Left renal cortex interstitium (tissue), 4 donors: ENCODE measurements at regions not wholly inside any gene's neighbourhood (a gene's known extent, or its start where the extent isn't known, plus 50 kb on each side); places are given as distances from the start of the nearest gene placed in this dataset.
A peak's percentile ranks its signal among the peaks of the same experiment; 100 is the strongest.
"Not testable (repeated sequence)": the region's sequence is repeated elsewhere in the genome, so short reads cannot be mapped to it uniquely, and the experiment has no call there.

Experiments used
- DNase-seq, 4 donors: peaks; one replicate each; pipeline ENCODE4 v3.0.0-alpha.2; 2013; ENCODE audit warnings: low read depth in 4 of 4, low spot score in 2 of 4, missing footprints in 1 of 4

DNA sequence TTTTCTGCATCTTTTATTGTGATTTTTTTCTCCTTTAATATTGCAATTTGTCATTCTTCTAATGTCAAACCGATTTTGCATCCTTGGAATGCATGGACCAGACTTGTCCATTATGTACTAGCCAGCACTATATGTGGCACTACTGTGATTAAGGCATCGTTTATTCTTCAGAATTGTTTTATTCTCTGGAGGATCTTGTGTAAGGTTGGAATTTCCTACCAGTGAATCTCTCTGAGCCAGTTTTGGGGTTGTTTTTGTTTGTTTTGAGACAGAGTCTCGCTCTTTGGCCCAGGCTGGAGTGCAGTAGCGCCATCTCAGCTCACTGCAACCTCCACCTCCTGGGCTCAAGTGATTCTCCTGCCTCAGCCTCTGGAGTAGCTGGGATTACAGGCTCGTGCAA lies 58.5 kb downstream of the IGLL5 start:
- no peak for DNase-seq

DNA sequence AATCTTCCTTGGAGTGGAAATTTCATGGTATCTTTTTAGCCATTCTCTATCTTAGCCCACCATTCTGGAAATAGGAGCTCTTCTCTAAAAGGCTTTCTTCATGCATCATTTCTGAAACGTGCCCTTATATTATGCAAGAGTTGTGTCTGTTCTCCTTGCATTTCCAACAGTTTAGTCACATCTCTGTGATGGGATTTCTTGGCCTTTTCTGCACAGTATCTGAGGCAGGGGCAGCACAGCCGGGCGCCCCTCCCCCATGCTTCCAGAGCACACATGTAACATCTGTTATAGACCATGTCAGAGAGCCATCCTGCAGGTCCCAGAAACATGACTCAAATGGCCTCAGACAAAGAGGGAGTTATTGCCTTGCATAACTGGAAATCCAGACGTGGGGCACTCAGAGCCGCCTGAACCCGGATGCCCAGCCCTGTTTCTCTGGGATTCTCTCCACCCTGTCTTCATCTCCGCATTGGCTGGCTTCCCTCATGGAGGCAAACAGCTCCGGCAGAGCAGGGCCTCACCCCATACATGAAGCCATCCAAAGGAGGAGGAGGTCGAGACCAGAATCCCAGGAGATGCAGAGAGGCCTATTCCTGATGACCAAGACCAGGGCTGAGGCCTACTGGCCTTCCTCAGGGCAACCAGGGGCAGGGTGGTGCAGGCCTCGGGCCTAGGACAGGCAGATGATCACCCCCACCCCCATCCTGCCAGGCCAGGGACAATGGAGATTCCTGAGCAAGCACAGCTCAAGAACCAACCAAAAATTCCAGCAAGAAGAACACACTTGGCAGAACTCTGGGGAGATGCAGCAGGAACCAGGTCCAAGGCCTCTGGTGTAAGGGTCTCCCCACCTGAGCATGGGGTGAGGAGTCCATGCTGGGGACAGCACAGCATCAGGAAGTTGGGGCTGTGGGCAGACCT lies 61.3 kb downstream of the IGLL5 start:
- no peak for DNase-seq

DNA sequence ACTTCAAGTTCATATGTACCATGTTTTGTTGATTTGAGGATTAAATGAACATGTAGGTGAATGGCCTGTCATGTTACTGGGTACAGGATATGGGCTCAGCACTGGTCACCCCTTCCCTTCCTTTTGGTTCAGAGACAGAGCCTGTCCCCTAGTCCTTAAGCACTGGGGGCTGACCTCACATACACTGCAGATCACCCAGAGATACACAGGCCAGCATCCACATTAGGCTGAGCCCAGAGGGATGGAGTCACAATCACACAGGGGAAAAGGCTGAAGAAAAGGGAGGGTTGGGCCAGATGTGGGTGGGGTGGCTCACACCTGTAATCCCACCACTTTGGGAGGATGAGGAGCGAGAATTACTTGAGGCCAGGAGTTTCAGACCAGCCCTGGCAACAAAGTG lies 62.3 kb downstream of the IGLL5 start:
- no peak for DNase-seq

DNA sequence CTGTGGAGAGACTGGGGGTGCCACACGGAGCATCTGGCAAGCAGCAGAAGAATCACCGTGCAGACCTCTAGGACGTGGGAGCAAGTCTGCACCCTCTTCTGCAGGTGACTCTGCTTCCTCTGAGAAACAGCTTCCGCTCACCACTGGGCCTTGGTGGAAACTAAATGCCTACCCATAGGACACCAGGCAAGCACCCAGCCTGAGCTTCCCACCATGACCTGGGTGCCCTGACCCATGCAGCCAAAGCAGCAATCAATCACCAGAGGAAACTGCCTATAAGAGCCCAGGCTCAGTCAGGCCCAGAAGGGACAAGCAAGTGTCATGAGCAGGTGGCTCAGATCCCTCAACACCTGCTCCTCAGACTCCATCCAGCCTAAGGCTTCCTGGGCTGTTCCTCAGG lies 63.4 kb downstream of the IGLL5 start:
- no peak for DNase-seq

DNA sequence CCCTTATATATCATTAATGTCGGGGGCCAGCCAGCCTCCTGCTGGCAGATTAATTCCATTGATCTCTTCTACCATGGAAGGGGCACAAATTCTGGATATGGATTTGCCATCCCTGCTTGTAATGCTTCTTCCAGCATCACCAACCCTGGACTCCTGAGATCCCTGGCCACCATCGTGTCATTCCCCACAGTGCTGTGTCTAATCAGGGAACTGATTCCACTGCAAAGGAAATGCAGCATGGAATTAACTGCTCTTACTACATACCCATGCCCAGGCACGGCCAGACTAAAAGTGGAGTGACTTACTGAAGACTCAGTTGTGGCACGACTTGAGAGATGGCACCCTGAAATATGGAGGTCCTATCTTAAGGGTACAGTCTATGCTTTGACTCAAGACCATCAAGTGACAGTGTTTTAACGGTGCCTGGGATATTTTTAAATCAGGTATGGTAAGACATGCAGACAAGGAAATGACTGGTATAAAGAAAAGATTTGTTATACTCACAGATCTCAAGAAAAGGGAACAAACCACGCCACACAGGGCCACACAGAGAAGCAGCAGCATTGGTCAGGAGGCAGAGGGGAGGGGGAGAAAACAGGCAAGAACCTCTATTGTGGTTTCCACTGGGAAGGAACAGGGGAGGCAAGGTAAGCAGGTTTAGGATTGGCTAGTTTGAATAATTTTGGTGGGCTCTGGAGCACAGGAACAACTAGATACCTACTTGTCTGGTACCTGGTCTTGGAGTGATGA lies 65.1 kb downstream of the IGLL5 start:
- DNase-seq = no peak

DNA sequence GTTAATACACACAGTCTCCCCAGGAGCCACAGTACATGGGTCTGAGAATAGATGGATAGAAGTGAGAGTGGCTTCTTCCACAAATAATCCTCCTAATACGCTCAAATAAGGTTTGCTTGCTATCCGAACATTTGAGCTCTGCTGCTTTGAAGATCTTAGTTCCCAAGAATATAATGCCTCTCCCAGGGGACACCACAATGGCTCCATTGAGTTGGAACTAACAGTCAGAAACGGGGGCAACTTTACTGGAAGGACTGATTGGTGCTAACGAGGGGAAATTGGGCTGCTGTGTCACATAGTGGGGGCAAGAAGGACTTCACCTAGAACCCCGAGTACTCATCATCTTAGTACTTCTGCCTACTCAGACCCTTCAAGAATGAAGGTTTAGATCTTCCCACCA lies 66.2 kb downstream of the IGLL5 start:
- DNase-seq = no peak

DNA sequence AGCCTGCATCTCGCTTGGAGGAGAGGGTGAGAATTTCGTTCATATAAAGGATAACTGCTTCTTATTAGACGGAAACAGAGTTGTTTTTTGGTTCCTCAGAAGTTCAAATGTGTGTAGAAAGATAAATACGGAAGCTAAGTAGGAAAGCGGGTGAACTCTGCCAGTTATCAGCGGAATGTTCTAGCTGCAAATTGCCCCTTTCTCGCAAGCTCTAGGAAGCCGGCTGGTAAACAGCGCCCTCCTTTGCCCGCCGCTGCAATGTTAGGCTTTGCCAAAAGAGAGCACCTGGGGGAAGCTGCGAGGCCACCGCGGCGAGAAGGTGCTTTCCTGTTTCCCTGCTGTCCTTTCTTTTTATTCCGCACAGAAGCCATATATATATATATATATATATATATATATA lies 67.0 kb downstream of the IGLL5 start:
- peak in 1 of 4 donors; percentile 12 for DNase-seq

DNA sequence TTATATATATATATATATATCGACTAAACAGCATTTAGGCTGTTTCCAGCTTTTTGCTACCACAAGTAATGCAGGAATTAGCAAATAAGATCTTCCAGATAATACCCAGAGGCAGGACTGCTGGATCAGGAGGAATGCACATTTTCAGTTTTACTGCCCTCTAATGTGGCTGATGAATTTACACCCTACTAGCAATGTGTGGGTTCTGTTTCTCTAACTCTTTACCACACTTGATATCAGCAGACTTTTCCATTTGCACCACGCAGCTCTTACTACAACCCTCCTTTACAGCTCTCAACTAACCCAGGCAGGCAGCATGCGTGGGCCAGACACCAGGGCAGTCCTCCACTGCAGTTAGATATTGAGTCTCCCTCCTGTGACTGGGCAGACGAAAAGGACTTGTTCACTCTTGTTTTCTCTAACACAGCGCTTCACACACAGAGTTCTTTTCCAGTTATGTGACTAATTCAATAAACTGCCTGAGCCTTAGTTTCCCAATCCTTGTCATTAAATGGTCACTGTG lies 67.7 kb downstream of the IGLL5 start:
- no peak for DNase-seq

DNA sequence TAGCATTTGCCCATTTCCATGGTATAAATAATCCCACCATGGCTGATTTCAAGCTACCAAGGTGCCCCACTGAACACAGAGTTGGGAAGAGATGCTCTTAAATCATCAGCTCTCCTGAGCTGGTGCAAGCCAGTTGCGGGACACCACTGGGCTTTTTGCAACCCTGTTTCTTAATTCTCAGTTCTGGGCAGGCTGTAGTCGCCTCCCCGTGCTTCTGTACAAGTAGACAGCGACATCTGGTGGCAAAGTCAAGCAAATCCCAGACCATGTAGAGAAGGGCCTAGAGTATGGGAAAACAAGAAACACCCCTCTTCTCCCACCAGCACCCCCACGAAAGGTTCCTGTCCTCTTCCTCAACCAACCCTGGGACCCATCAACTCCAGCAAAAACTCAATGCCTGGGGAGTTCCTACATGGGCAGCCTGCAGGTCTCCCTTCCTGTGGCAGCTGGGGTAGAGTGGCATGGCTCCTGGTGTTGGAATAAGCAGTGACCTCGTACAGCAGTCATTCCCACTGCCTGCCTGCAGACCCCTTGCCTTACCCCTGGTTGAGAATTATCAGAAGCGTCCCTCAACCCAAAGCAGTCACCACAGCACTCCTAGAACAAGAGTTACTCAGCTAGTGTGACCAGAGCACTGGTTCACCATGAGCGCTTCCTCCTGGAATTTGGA lies 68.4 kb downstream of the IGLL5 start:
- DNase-seq = peak in 3 of 4 donors; percentile 41 to 54 (median 51)

DNA sequence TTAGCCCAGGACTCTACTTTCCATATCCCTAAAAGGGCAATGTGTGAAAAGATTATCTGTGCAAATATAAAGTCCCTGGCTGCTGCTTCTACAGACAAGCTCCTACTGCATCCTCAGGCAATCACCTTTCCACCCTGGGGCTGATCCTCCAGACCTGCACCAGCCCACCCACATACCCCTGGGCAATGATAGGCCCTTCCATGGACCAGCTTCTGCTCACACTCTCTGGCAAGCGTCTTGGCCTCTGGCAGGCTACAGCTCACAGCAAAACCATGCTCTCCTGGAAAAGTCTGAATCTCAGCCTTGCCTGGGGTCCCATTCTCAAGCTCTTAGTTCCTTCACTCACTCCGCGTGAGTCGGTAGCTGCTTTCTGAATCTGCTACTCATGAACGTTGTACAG lies 69.5 kb downstream of the IGLL5 start:
- DNase-seq = no peak

DNA sequence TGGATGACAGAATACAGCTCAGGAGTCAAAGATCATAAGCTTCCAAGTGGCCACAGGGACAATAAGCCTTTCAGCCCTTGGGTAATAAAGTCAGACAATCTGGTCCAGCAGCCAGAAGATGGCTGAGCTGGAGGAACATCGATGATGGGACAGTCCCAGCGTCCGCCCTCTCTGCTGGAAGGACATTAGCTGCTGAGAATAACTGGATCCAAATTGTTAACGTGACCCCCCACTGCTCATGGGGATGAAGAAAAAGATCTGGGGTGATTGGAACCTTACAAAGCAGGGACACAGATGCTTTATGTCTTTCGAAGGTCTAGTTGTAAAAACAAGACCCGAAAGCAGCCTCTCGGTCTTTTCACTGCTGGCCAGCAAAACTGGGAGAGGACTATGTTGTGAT lies 71.0 kb downstream of the IGLL5 start:
- no peak for DNase-seq

DNA sequence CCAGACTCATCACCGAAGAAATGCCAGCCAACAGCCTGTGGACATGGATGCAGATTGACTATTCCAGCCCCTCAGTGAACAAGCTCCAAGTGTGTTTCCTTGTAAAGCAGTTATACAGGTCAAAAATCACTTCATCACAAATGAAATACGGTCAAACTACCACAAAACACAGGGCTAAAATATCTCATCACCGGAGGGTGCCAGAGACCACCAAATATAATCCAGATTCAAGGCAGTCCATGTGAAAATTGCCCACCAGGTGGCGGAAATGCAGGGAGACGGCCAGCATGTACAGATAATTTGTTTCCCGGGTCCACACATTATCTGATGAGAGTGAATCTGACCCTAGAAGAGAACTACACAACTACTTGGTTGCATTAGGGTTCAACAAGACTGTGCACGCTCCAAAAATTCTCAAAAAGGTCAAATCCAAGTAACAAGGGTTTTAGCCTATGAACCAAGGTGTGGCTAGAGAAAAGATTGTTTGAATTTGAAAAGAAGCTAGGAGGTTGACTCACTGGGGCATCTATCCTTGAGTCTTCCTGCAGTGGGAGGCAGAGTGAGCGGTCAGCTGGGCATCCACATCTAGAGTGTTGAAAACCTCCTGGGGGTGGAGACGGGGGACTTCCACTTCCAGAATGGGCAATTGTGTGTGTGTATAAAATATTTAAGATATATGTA lies 71.7 kb downstream of the IGLL5 start:
- DNase-seq = peak; percentile 43 to 80 (median 65)

DNA sequence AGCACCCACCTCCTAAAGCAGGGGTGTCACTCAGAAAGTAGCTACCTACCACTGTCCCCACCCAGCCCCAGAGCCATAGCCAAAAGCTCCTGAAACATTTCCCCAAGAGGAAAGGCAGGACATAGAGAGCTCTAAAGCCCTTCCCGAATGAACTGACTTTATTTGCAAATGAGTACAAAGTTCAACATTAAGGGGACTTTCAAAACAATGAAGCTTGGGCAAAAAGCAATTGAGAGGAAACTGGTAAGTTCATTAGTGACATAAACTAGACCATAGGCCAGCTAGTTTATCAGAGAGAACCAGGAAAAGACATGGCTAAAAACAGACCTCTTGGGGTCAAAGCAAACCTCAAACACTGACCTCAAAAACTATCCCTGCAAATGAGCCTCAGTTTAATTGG lies 72.7 kb downstream of the IGLL5 start:
- DNase-seq = no peak

DNA sequence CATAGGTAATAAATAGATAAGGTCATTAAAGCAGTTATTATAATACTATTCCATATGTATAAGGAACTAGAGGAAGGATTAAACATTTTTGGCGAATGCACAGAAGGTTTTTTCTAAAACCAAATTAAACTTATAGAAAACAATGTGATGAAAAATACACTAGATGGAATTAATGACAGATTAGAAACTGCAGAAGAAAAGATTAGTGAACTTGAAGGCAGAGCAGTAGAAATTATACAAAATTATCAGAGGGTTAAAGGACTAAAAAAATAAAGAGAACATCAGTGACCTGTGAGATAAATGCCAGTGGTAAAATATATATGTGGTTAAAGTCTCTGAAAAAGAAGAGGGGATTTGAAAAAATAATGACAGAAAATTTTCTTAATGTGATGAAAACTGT lies 74.0 kb downstream of the IGLL5 start:
- DNase-seq = no peak

DNA sequence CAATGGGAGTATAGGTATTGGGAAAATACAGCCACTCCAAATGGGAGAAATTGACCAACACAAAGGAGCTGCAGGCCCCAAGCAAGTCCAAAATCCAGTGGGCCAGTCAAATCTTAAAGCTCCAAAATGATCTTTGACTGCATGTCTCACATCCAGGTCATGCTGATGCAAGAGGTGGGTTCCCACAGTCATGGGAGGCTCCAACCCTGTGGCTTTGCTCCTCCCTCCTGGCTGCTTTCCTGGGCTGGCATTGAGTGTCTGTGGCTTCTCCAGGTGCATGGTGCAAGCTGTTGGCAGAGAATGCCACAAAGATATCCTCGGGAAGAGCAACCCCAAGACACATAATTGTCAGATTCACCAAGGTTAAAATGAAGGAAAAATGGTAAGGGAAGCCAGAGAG lies 80.8 kb downstream of the IGLL5 start:
- no peak for DNase-seq

DNA sequence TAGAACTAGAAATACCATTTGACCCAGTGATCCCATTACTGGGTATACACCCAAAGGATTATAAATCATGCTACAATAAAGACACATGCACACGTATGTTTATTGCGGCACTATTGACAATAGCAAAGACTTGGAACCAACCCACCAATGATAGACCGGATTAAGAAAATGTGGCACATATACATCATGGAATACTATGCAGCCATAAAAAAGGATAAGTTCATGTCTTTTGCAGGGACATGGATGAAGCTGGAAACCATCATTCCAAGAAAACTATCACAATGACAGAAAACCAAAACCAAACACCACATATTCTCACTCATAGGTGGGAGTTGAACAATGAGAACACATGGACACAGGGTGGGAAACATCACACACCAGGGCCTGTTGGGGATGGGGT lies 85.0 kb downstream of the IGLL5 start:
- not testable (repeated sequence) for DNase-seq

DNA sequence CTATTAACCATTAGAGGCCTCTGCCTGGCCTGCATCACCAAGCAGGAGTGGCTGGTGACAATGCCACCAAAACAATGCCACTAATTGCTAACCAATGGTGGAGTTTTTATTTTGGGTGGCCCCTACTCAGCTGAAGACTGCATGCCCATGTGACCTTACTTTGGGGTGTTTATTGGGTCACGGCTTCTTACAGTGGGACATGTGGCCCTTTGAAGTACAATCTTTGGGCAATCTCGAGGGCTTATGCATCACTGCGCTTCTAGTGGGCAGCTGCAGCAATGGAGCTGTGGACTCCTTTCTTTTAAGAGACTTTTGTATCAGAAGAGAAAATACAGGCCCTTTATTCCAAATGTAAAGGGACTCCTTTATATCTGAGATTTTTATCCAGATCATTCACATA lies 85.7 kb downstream of the IGLL5 start:
- DNase-seq = no peak

DNA sequence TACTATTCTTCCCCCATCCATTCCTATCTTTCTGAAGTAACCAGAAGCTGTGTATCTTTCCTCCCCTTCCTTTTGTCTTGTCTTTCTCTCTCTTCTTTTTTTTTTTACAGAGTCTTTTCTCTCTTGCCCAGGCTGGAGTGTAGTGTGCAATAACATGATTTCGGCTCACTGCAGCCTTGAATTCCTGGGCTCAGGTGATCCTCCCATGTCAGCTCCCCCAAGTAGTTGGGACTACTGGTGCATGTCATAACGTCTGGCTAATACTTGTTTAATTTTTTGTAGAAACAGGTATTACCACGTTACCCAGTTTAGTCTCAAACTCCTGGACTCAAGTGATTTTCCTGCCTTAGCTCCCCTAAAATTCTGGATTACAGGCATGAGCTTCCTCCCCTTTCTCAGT lies 86.5 kb downstream of the IGLL5 start:
- no peak for DNase-seq

DNA sequence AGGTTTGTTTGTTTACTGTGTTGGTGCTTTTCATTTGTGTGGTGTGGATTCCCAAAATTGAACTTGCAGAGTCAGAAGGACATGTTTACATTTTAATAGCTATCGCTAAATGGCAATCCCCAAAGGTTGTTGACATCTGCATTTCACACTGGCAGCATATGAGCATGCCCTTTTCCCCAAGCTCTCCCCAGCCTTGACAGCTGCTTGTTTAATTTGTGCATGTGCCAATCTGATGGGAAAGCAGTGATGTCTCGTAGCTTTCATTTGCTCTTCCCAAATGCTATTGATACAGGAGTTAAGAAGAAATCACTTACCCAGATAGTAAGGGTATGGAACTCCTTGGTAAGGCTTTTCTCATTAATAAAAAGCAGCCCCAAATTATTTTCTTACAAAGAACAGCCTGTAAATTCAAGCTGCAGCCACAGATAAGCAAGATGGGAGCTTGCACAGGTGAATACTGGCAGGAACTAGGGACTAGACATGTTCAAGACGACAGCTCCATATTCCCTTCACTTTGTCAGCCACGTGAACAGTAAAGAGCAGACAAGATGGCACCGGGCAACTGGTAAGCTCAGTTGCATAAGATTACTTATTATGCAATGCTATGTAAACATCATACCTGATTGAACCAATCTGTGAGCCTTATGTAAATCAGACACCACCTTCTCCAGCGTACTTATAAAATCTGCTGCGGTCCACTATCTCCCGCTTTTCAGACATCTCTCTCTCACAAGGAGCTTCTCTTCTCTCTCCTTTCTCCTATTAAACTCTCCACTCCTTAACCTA lies 87.4 kb downstream of the IGLL5 start:
- DNase-seq = no peak
